ENCODE measurements at regions not wholly inside any gene's neighbourhood (a gene's known extent, or its start where the extent isn't known, plus 50 kb on each side); places are given as distances from the start of the nearest gene placed in this dataset.

GRCh38 chr10:36173364-36173763 is 531.3 kb upstream of the FZD8 start:
- no peak overlapping the region for H3K4me3 ChIP-seq (ENCODE audit: low read depth, low read length)
- no peak for DNase-seq (ENCODE audit: low read depth)
- TF ChIP-seq CTCF (conservative IDR thresholded peaks at IDR 0.05; ENCODE audit: low read depth, low read length) = no peak

DNA sequence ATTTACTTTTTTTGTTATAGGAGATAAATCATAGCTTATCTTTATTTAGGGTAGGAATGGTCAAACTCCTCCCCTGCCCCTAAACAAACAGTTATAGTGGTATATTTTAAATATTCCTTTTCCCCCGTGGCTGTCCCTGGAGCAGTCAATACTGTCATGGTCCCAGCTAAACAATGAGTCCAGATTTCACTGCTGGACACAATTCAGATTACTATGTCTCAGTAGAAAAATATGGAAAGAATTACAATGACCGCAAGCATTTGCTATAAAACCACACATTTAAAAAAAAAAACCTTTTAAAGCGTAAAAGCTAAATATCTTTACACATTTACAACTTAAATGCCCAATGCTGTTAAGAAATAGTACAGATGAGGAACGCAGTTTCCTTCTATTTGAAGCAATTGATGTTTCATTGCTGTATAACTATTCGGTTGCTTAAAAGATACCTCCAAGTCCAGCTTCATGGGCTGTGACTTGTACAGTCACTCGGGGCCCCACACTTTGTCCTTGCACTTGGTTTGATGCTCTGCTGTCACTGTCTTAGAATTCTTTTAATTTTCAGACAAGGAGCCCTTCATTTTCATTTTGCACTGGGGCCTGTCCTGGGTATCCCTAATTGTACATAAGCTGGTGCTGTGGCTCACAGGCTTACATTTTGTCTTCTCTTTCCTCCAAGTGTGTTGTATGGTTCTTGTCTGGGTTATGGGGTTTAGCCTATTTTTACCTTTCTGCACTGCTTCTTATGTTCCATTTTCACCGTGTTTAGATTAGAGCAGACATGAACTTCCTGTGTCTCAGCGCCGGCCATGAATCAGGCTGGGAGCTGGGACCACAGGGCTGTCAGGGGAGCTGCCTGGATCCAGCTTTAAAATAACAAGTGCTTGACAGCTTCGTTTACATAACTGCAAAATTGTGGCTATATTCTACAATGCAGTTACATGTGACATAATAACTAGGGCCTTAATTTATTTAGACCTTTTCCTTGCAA is 530.2 kb upstream of the FZD8 start:
- TF ChIP-seq CTCF (conservative IDR thresholded peaks at IDR 0.05; ENCODE audit: low read depth, low read length) = no peak
- H3K4me3 ChIP-seq (ENCODE audit: low read depth, low read length) = no peak overlapping the region
- no peak for DNase-seq (ENCODE audit: low read depth)

DNA sequence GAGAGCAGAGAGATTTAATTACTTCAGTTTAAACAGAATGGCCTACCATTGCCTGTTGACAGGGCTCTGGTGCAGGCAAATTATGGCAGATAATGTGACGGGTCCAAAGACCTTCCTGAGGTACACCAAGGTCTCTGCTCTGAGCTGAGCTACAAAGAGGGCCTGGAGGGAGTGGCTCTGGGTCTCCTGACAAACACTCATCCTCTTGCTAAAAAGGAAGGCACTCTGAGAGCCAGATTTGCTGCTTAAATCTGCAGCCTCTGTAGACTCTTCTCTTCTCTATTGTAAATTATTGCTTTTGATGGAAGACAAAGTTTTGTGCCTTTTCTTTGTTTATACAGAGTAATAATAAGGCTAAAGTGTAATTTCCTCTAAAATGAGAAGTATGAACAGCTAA is 529.5 kb upstream of the FZD8 start:
- no peak for TF ChIP-seq CTCF (conservative IDR thresholded peaks at IDR 0.05; ENCODE audit: low read depth, low read length)
- DNase-seq (ENCODE audit: low read depth) = no peak
- H3K4me3 ChIP-seq (ENCODE audit: low read depth, low read length) = no peak overlapping the region

DNA sequence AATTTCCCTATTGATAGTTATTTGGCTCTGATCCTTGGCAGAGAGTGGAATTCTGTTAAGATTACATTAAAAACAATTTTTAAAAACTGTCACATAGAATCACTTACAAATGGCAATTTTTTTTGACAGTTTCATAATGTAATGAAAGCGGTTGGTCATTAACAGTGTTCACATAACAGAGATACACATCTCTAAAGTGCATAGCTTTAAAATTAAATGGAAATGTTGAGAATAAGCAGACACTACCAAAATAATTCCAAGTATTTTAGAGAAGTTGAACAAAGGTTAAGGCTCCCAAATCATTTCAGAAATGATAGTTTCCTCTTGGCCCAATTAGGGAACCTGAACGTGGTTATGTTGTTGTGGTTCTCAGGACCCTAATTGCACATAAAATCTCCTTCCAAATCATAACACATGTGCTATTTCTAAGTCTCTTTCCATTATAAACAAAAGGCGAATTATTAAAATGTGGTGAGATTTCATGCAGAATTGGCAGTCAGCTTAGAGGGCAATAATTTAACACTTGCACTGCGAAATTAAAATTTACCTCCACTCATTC is 528.9 kb upstream of the FZD8 start:
- TF ChIP-seq CTCF (conservative IDR thresholded peaks at IDR 0.05; ENCODE audit: low read depth, low read length) = no peak
- no peak for DNase-seq (ENCODE audit: low read depth)
- H3K4me3 ChIP-seq (ENCODE audit: low read depth, low read length) = no peak overlapping the region

DNA sequence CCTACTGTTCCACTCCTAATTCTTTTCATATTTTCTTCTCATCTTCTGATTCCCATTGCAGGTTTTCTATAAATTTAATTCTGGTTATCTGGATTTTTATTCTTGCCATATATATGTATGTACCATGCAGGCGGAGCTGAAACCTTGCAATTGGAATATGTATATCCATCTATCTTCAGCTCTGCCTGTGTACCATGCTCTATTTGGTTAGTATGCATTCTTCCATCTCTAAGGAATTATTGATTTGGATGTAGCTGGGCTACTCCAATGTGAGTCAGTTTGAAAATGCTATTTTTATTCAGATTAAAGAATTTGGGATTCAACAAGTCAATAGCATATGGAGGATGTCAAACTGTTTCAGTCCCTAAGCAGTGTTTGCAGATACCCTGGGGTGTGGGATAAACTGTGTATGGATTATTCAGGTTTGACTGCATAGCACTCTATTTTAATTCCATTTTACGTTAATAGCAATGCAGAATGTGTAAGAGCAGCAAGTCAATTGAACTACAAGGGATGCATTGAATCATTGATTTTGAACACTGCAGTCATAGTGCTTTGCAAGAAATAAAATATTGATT is 528.1 kb upstream of the FZD8 start:
- TF ChIP-seq CTCF (conservative IDR thresholded peaks at IDR 0.05; ENCODE audit: low read depth, low read length) = no peak
- no peak for DNase-seq (ENCODE audit: low read depth)

GRCh38 chr10:36168777-36169176 is 526.7 kb upstream of the FZD8 start:
- DNase-seq (ENCODE audit: low read depth) = no peak
- H3K4me3 ChIP-seq (ENCODE audit: low read depth, low read length) = no peak overlapping the region
- no peak for TF ChIP-seq CTCF (conservative IDR thresholded peaks at IDR 0.05; ENCODE audit: low read depth, low read length)

More for the DNA sequence above, 528.1 kb upstream of the FZD8 start:
- H3K4me3 ChIP-seq (ENCODE audit: low read depth, low read length) = no peak overlapping the region
